ENCODE measurements at regions not wholly inside any gene's neighbourhood (a gene's known extent, or its start where the extent isn't known, plus 50 kb on each side); places are given as distances from the start of the nearest gene placed in this dataset.

- TF ChIP-seq ARNTL (CRISPR knock-in tag; IDR thresholded peaks at IDR 0.05; ENCODE audit: borderline replicate concordance, low read depth) (no peak), TCF4 (CRISPR knock-in tag; IDR thresholded peaks at IDR 0.05; ENCODE audit: borderline replicate concordance) (no peak), ZFP30 (CRISPR knock-in tag; IDR thresholded peaks at IDR 0.05) (no peak), PPARA (CRISPR knock-in tag; IDR thresholded peaks at IDR 0.05; ENCODE audit: borderline replicate concordance) (no peak), ZFP3 (CRISPR knock-in tag; IDR thresholded peaks at IDR 0.05) (no peak), ISL1 (CRISPR knock-in tag; IDR thresholded peaks at IDR 0.05) (no peak; the same call in 1 of the 2 replicates), RARB (CRISPR knock-in tag; IDR thresholded peaks at IDR 0.05) (no peak), ESRRG (CRISPR knock-in tag; IDR thresholded peaks at IDR 0.05) (no peak), ZNF70 (CRISPR knock-in tag; IDR thresholded peaks at IDR 0.05) (no peak), SNAI2 (CRISPR knock-in tag; IDR thresholded peaks at IDR 0.05) (no peak), CSDC2 (CRISPR knock-in tag; IDR thresholded peaks at IDR 0.05) (no peak)
- TF ChIP-seq, protein P1, sequence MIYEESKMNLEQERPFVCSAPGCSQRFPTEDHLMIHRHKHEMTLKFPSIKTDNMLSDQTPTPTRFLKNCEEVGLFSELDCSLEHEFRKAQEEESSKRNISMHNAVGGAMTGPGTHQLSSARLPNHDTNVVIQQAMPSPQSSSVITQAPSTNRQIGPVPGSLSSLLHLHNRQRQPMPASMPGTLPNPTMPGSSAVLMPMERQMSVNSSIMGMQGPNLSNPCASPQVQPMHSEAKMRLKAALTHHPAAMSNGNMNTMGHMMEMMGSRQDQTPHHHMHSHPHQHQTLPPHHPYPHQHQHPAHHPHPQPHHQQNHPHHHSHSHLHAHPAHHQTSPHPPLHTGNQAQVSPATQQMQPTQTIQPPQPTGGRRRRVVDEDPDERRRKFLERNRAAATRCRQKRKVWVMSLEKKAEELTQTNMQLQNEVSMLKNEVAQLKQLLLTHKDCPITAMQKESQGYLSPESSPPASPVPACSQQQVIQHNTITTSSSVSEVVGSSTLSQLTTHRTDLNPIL (CRISPR knock-in tag; IDR thresholded peaks at IDR 0.05; ENCODE audit: low read depth): no peak
- peak; percentile 97 for ATAC-seq
These were observed 141.9 kb upstream of the LGALSL start for GRCh38 chr2:64311948-64312621.

DNA sequence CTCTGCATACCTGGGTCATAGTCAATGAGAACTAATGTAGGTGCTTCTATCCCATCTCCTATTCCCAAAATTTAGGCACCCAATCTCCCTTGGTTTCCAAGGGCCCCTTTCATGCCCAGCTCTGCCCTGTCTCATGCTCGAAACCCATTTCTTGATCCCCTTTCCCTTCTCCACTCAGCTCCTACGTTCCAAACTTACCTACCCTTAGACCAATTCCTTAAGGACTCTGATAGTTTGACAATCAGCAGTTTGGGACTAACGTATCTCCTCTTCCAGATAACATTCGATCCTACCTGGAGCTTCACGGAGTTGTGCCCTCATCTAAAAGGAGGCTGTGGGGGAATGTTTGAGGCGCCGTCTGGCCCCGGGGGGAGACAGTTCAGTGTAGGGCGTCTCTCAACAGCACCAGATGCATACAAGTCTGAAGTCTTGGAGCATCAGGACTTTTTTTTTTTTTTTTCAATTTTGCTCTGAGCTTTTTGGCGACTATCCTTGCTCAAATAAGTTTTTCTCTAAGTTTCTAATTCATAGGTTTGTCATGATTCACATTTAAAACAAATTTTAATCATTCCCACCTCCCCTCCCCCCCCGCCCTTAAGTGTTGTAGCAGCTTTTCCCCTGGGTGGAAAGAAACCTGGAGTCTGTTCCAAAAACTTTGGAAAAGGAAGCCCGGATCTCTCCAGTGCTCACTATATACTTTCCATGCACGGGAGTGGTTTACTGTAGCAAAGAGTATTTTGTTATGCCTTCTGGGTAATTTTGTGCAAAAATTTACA, 141.2 kb upstream of the LGALSL start:
- peak; percentile 43 for ATAC-seq
- TF ChIP-seq PATZ1 (CRISPR knock-in tag; IDR thresholded peaks at IDR 0.05; ENCODE audit: borderline replicate concordance) (no peak), POU6F1 (CRISPR knock-in tag; IDR thresholded peaks at IDR 0.05; ENCODE audit: borderline replicate concordance, low read depth) (no peak), OSR1 (CRISPR knock-in tag; IDR thresholded peaks at IDR 0.05) (no peak)

DNA sequence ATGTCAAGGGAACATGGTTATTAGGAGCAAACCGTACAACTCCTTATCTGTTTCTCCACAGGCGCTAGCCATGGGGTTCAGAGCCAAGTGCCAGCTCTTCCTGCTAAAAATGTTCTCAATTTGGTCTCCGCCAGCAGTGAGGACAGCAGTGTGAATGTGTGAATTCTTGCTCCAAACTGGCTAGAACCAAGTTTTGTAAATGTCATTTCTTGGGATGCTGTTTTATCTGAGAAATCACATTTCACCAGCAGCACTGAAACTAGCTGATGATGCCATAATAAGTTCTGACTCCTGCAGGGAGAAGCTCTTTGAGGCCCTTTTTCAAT, 140.6 kb upstream of the LGALSL start:
- TF ChIP-seq TCF4 (CRISPR knock-in tag; IDR thresholded peaks at IDR 0.05; ENCODE audit: borderline replicate concordance) (no peak), BACH2 (CRISPR knock-in tag; IDR thresholded peaks at IDR 0.05; ENCODE audit: borderline replicate concordance) (no peak), POU6F1 (CRISPR knock-in tag; IDR thresholded peaks at IDR 0.05; ENCODE audit: borderline replicate concordance, low read depth) (no peak), TOX (CRISPR knock-in tag; IDR thresholded peaks at IDR 0.05; ENCODE audit: borderline replicate concordance) (no peak), ISL1 (CRISPR knock-in tag; IDR thresholded peaks at IDR 0.05) (no peak), ESRRG (CRISPR knock-in tag; IDR thresholded peaks at IDR 0.05) (no peak), ZFP30 (CRISPR knock-in tag; IDR thresholded peaks at IDR 0.05) (no peak), ZNF70 (CRISPR knock-in tag; IDR thresholded peaks at IDR 0.05) (no peak), SNAI2 (CRISPR knock-in tag; IDR thresholded peaks at IDR 0.05) (no peak), ZFP3 (CRISPR knock-in tag; IDR thresholded peaks at IDR 0.05) (no peak), PPARA (CRISPR knock-in tag; IDR thresholded peaks at IDR 0.05; ENCODE audit: borderline replicate concordance) (no peak), GLIS3 (CRISPR knock-in tag; IDR thresholded peaks at IDR 0.05) (no peak), ZNF565 (CRISPR knock-in tag; conservative IDR thresholded peaks at IDR 0.05; ENCODE audit: low read depth) (no peak), ARNTL (CRISPR knock-in tag; IDR thresholded peaks at IDR 0.05; ENCODE audit: borderline replicate concordance, low read depth) (no peak), CSDC2 (CRISPR knock-in tag; IDR thresholded peaks at IDR 0.05) (no peak), TSHZ2 (CRISPR knock-in tag; IDR thresholded peaks at IDR 0.05) (no peak), ZC3H10 (CRISPR knock-in tag; IDR thresholded peaks at IDR 0.05) (no peak), OSR1 (CRISPR knock-in tag; IDR thresholded peaks at IDR 0.05) (no peak)
- TF ChIP-seq, protein P2, sequence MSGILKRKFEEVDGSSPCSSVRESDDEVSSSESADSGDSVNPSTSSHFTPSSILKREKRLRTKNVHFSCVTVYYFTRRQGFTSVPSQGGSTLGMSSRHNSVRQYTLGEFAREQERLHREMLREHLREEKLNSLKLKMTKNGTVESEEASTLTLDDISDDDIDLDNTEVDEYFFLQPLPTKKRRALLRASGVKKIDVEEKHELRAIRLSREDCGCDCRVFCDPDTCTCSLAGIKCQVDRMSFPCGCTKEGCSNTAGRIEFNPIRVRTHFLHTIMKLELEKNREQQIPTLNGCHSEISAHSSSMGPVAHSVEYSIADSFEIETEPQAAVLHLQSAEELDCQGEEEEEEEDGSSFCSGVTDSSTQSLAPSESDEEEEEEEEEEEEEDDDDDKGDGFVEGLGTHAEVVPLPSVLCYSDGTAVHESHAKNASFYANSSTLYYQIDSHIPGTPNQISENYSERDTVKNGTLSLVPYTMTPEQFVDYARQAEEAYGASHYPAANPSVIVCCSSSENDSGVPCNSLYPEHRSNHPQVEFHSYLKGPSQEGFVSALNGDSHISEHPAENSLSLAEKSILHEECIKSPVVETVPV (CRISPR knock-in tag; IDR thresholded peaks at IDR 0.05): no peak

More for the DNA sequence above, 140.6 kb upstream of the LGALSL start:
- ATAC-seq: no peak

All from SK-N-SH treated with all-trans-retinoic acid at 6 μM for 48 hours (cell line).